GM21360 (cell line): ENCODE measurements at regions not wholly inside any gene's neighbourhood (a gene's known extent, or its start where the extent isn't known, plus 50 kb on each side); places are given as distances from the start of the nearest gene placed in this dataset.

Experiments used
- ATAC-seq: cut with Tn5 transposase; IDR thresholded peaks from one replicate; pipeline ENCODE4 v1.9.1; 2021; ENCODE audit warnings: mild to moderate bottlenecking, moderate library complexity; ENCODE audit not compliant: unreplicated experiment

DNA sequence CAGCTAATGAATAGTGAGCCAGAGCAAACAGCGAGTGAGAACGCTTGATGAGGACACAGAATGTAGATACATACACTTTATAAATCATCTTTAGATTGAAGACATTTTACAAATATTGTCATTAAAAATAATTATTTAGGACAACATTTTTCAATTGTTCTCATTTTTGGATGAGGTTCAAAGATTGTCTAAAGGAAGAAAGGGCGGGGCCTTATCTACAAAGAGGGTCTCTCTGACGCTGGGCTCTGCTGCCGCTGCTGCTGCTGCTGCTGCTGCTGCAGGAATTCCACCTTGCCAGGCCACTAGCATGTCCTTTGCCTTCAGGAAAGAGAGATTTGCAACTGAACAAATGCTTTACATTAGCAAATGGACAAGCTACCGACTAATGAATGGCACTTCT lies 220.7 kb upstream of the TMEM161B start:
- ATAC-seq: no peak

- no peak for ATAC-seq
Measured at GRCh38 chr5:88488561-88488960, 219.9 kb upstream of the TMEM161B start.

DNA sequence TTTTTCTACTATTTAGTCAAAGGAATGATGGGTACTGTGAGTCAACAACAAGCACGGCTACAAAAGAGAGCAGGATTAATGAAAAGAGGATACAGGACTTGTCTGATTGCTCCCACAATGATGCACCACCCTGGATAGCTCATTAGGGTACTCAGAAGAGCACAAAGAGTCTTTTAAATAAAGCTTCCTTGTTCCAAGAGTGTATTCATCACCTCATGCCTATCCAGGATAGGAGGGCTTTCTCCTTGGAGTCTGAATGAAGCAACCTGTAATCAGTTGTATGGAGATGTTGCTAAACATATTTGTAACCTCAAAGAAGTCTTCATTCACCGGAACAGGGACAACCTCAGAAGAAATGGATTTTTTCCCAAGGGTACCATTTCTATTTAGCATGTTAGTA lies 219.5 kb upstream of the TMEM161B start:
- ATAC-seq: no peak

- no peak for ATAC-seq
Measured at GRCh38 chr5:88487066-88487465, 218.4 kb upstream of the TMEM161B start.

DNA sequence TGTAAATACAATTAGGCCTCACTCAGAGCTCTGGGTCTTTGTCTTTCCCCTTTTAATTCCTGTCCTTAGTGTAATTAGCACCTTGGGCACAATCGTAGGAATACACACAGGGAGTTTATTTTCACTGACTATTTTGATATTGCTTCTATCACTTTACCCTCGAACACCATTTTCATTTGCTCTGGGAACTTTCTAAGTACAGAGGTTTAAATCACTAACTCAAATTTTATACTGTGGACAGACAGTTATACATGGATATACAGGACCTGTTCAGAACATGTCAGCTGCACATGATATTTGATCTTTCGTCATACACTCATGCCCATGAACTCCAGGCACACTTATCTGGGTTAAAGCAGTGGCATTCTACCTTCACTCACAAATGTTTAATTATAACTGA lies 217.8 kb upstream of the TMEM161B start:
- no peak for ATAC-seq

DNA sequence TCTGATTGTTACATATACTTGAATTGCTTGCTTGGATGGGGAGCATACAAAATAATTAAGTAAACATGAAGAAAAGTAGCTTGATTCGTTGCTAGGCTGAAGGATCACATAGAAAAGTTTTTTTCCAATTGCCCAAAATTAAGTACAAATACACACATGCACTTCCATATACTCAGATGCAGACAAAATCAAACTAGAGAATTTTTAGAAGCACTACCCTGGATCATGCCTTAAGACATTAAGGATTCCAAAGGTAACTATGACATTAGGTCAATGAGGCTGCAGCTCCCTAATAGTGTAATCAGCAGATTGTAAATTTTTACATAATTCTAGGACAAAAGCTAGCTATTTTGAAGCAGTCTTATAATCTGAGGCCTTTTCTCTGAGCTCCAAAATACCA lies 216.9 kb upstream of the TMEM161B start:
- no peak for ATAC-seq

- no peak for ATAC-seq
Measured at GRCh38 chr5:88483964-88484672, 215.5 kb upstream of the TMEM161B start.

GRCh38 chr5:88480801-88481499 lies 212.3 kb upstream of the TMEM161B start:
- no peak for ATAC-seq

DNA sequence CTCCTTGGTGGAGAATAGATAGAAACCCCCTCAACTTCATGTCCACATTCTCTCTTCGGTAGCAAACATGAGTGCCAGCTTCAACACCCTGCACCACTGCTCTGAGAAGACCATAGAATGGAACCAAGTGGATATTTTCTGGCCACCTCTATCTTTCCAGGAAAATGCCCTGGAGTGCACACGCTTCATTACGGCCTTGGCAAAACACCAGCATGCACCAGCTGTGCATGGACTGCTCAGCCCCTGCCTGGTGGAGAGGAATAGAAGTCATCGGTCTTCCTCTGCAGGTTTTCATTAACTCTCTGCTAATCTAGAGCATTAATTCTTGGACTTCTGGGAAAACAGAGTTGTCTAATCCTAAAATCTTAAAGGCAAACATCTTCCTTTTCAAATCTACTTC lies 211.6 kb upstream of the TMEM161B start:
- no peak for ATAC-seq

DNA sequence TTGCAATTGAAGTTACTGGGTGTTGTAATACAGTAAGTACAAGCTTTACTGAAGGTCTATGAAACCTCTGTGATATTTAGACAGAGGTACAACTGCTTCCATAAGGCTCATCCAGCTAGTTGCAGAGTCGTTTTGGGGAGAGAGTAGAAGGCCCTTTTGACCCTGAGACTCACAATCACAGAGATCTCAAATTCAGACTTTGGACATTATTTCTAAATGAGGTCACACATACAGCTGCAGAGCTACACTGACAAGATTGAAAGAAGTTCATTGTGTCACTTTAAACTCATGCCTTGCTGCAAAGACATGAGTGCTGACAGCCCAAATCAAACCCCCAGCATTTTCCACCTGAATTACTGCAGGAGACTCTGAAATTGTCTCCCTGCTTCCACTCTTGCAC lies 205.9 kb upstream of the TMEM161B start:
- ATAC-seq: no peak

- no peak for ATAC-seq
Measured at GRCh38 chr5:88470745-88471144, 202.1 kb upstream of the TMEM161B start.

DNA sequence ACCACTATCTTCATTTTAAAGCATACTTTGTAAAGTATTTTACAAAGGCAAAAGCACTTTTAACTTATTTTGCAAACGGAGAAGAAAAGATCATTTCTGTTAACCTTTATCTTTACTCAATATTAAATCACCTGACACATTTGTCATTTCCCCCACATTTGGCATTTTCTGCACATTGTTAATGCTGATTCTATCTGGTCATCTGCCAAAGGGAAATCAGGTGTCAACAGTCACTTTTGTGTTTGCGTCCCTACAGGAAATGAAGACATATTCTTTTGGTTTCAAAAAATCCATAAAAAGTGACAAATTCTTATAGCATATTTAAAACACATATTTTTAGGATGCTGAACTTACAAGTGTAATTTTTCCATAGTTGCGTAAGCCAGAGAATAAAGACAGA lies 191.3 kb upstream of the TMEM161B start:
- ATAC-seq: no peak

DNA sequence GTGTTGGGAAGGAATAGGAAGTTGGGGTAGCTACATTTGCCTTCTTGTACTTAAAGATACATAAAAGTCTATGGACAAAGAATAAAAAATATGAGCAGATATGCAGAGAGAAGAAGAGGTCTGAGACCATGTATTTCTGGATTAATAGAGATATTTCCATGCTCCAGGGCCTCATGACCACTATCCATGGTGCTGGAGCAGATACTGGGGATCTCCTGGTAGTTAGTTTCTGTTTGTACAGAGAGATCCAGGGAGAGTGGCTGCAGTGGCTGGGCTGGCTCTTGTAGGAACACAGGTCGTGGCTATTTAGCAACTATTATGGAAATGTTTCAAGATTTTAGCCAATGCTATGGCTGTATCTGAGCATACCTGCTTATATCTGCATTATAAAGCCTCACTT lies 184.2 kb upstream of the TMEM161B start:
- ATAC-seq: no peak

GRCh38 chr5:88450239-88450638 lies 181.6 kb upstream of the TMEM161B start:
- ATAC-seq: no peak

DNA sequence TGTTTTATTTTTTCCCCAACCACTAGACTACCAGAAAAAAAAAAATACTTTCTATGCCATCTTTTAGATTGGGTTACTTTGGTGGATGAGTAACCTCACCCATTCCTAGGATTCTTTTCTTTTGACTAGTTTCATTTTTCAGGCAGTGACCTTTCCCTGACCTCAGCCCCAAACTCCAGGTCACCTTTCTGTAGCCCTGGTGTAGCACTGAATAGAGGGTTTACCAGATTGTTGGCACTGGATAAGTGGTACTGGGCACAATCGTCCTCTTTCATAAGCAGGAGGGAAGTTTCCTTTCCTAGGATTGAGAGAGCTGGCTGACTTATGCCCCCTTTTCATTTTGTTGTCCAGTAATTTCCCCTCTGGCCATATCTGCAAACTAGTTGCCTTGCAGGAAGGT lies 169.4 kb upstream of the TMEM161B start:
- ATAC-seq: no peak

DNA sequence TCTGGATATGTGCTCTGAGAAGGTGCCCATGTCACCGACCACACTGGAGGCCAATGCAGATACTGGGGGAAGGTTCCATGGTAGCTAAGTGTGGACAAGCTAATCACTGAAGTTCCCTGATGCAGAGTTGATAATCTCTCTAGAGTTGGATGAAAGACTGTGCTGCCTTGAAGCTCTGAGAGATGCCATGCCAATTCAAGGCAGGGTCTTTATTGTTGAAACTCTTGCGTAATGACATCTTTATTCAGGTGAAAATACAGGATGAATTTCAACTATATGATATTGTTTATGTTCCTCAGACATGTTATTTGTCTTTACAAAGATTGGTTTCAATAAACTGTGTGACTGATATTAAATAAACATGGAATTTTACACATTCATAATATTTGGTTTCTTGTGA lies 167.6 kb upstream of the TMEM161B start:
- ATAC-seq: no peak

- ATAC-seq: no peak
Measured at GRCh38 chr5:88428633-88429032, 160.0 kb upstream of the TMEM161B start.

DNA sequence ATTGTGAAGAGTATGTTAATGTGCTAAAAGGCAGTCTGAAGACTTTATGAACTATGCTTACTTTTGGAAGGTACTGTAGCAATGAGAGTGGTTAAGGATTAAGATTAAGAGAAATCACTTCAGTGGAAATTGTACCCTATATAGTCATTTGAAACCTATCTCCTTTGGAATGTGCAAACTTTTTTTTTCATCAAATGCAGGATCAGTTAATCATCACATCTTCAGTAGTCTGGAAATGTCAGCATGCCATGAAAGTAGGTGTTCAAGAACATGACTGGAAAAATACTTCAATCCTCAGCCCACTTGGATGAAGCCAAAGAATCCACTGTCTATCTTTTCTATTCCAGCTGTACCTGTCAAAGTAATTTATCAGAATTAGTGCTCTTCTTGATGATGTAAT lies 157.8 kb upstream of the TMEM161B start:
- no peak for ATAC-seq

GRCh38 chr5:88425124-88425523 lies 156.5 kb upstream of the TMEM161B start:
- ATAC-seq: no peak

- no peak for ATAC-seq
Measured at GRCh38 chr5:88419931-88420330, 151.3 kb upstream of the TMEM161B start.

DNA sequence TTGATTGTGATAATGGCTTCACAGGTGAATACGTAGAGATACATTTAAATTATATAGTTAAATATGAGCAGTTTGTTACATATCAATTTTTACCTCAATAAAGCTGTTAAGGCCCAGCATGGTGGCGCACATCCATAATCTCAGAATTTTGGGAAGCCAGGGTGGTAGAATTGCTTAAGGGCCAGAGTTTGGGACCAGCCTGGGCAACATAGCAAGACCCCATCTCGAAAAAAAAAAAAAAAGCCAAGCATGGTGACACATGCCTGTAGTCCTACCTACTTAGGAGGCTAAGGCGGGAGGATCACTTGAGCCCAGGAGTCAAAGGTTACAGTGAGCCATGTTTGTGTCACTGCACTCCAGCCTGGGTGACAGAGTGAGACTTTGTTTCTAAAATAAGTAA lies 138.7 kb upstream of the TMEM161B start:
- no peak for ATAC-seq

DNA sequence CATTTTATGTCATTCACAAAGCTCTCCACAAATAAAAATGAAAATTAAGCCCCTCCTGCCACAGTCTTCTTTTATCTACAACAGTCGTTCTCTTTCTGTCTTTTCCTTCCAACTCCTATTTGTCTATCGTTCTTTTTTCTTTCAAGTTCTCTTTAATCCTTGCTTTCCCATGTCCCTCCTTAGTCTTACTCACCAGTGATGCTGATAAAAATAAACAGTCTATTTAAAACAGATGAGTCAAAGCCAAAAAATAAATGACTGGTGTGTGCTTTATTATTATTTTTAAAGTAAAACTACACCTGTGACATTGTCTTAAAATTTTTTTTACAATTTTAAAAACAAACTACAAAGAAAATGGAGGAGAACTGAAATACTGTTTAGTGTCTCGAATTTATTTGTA lies 137.1 kb upstream of the TMEM161B start:
- ATAC-seq: no peak

GRCh38 chr5:88404405-88404804 lies 135.8 kb upstream of the TMEM161B start:
- no peak for ATAC-seq
